GM19395 (cell line): ENCODE measurements at regions not wholly inside any gene's neighbourhood (a gene's known extent, or its start where the extent isn't known, plus 50 kb on each side); places are given as distances from the start of the nearest gene placed in this dataset.
A peak's percentile ranks its signal among the peaks of the same experiment; 100 is the strongest.

ENCODE experiments used
- ATAC-seq: cut with Tn5 transposase; IDR thresholded peaks from one replicate; pipeline ENCODE4 v1.9.1; 2021; ENCODE audit warnings: mild to moderate bottlenecking, moderate library complexity; ENCODE audit not compliant: unreplicated experiment

DNA sequence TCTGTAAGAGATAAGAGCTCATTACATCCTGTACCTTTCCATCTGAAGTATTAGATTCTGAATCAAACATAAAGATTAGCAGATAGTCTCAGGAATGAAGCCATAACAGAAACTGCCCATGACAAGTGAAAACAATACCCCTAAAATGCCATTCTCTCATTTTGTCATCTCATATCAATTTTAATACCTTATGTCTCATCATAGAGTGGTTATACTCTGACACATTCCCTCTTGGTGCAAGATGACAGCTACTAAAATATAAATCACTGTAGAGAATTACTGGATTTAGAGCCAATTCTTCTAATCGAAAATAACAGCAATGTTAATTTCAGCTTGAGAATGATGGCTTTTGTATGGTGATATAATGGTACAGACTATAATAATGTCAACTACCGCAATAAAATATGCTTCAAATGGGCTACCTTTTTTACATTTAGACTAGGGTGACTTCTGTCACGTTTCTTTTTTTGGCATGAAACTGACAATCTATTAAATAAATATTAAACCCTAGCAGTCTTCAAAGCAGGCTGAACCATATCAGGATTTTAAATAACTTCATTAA is 125.1 kb upstream of the ITGA4 start:
- no peak for ATAC-seq

GRCh38 chr2:181334158-181334826 is 122.9 kb upstream of the ITGA4 start:
- ATAC-seq: no peak

DNA sequence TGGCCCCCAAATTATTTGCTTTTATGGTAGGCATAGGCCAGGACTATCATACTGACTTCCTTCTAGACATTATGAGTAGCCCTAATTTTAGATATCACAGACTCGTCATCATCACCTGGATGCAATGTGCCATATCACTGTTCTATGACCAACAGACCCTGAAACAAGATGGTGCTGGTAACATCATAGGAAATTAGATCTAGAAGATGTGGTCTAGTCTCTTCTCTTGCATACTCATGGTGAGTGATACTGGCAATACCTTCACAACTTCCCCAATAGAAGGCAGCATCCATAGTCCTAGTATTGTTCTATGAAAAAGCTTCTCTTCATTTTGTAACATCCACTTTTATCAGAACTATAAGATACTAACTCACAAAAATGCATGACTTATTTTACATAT is 116.3 kb upstream of the ITGA4 start:
- ATAC-seq: no peak

DNA sequence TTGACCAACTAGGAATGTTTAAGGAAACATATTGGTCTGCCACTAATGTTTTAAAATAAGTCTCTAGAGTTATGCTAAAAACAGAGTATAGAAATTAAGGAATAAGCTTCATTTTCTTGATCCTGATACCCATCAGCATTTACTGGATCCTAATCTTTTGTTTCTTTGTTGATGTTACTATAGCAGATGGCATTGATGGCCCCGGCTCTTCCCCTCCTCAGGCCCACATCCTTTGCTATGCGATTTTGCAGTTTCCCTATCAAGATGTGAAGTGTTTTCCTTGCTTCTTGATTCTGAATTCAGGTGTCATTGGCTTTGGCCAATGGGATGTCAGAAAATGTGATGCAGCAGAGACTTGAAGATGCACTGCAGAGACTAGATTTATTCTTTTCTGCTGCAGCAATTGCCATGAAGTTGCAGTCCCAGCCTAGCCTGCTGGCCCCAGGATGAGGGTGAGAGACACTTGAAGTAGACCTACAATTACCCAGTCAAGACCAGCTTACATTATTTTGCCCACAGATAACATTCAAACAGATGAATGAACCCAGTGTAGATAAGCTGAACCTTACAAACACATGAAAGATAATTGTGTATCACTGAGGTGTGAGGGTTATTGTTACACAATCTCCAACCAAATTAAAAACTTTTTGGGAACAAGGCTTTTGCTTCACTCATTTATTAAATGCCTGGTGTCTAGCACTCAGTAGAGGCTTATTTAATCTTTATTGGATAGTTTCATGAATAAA is 115.2 kb upstream of the ITGA4 start:
- no peak for ATAC-seq

- ATAC-seq: peak; percentile 97
These were observed 108.9 kb upstream of the ITGA4 start for GRCh38 chr2:181348107-181348837.

- no peak for ATAC-seq
These were observed 105.0 kb upstream of the ITGA4 start for GRCh38 chr2:181352158-181352557.

- no peak for ATAC-seq
These were observed 102.6 kb upstream of the ITGA4 start for GRCh38 chr2:181354626-181355025.

GRCh38 chr2:181356526-181357130 is 100.6 kb upstream of the ITGA4 start:
- ATAC-seq: no peak

- ATAC-seq: no peak
These were observed 99.2 kb upstream of the ITGA4 start for GRCh38 chr2:181357979-181358378.

- peak; percentile 61 for ATAC-seq
These were observed 94.6 kb upstream of the ITGA4 start for GRCh38 chr2:181362561-181362960.

GRCh38 chr2:181363164-181363563 is 94.0 kb upstream of the ITGA4 start:
- no peak for ATAC-seq

GRCh38 chr2:181364492-181365170 is 92.6 kb upstream of the ITGA4 start:
- ATAC-seq: no peak

GRCh38 chr2:181366675-181367175 is 90.5 kb upstream of the ITGA4 start:
- no peak for ATAC-seq

- no peak for ATAC-seq
These were observed 89.8 kb upstream of the ITGA4 start for GRCh38 chr2:181367411-181367810.

DNA sequence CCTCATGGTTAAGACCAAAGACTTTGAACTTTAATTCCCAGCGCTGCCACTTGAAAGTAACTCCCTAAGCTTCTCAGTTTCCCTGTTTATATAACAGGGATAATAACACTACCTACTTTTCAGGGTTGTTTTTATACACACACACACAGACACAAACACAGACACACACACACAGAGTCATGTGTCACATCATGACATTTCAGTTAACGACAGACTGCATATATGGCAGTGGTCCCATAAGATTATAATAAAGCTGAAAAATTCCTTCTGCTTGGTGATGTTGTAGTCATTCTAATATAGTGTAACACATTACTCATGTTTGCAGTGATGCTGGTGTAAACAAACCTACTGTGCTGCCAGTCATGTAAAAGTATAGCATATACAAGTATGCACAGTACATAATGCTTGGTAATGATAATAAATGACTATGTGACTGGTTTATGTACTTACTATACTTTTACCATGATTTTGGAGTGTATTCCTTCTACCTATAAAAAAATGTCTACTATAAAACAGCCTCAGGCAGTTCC is 89.2 kb upstream of the ITGA4 start:
- ATAC-seq: no peak

GRCh38 chr2:181370126-181370525 is 87.1 kb upstream of the ITGA4 start:
- ATAC-seq: no peak

- no peak for ATAC-seq
These were observed 86.0 kb upstream of the ITGA4 start for GRCh38 chr2:181371195-181371594.

GRCh38 chr2:181371782-181372645 is 85.2 kb upstream of the ITGA4 start:
- no peak for ATAC-seq

DNA sequence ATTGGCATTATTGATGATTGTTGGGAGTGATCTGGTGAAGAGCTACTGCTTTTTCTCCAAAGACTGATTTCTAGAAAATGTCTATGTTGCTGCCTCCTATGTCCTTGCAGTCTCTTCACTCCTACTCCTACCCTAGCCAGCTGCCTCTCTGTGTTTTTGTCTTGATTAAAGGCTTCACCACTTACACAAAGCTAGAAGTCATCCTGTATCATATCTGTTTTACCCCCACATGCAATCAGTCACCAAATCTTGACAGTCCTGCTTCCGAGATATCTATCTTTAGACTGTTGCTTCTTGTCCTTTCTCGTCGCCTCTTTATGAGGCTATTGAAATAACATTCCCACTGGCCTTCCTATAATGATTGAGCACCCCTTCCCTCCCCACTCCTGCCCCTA is 84.5 kb upstream of the ITGA4 start:
- no peak for ATAC-seq
